GM18867 (cell line): ENCODE measurements at regions not wholly inside any gene's neighbourhood (a gene's known extent, or its start where the extent isn't known, plus 50 kb on each side); places are given as distances from the start of the nearest gene placed in this dataset.
"Not testable (repeated sequence)": the region's sequence is repeated elsewhere in the genome, so short reads cannot be mapped to it uniquely, and the experiment has no call there.

Experiments used
- ATAC-seq: cut with Tn5 transposase; IDR thresholded peaks from one replicate; pipeline ENCODE4 v1.9.1; 2021; ENCODE audit warnings: mild to moderate bottlenecking, moderate library complexity; ENCODE audit not compliant: unreplicated experiment

GRCh38 chr12:72148709-72149108 lies 123.5 kb upstream of the TRHDE start:
- ATAC-seq: no peak

- no peak for ATAC-seq
These were observed 109.3 kb upstream of the TRHDE start for GRCh38 chr12:72162875-72163274.

- ATAC-seq: no peak
These were observed 103.3 kb upstream of the TRHDE start for GRCh38 chr12:72168851-72169250.

- ATAC-seq: no peak
These were observed 98.2 kb upstream of the TRHDE start for GRCh38 chr12:72173974-72174373.

GRCh38 chr12:72178244-72178643 lies 93.9 kb upstream of the TRHDE start:
- ATAC-seq: no peak

- no peak for ATAC-seq
These were observed 93.3 kb upstream of the TRHDE start for GRCh38 chr12:72178871-72179270.

GRCh38 chr12:72179841-72180240 lies 92.3 kb upstream of the TRHDE start:
- ATAC-seq: no peak

- not testable (repeated sequence) for ATAC-seq
These were observed 87.1 kb upstream of the TRHDE start for GRCh38 chr12:72184971-72185533.

- no peak for ATAC-seq
These were observed 82.9 kb upstream of the TRHDE start for GRCh38 chr12:72189266-72189665.

- no peak for ATAC-seq
These were observed 80.4 kb upstream of the TRHDE start for GRCh38 chr12:72191761-72192160.

- ATAC-seq: no peak
These were observed 74.4 kb upstream of the TRHDE start for GRCh38 chr12:72197790-72198189.

GRCh38 chr12:72201457-72201856 lies 70.7 kb upstream of the TRHDE start:
- ATAC-seq: no peak

- no peak for ATAC-seq
These were observed 68.3 kb upstream of the TRHDE start for GRCh38 chr12:72203764-72204335.

GRCh38 chr12:72207079-72207478 lies 65.1 kb upstream of the TRHDE start:
- ATAC-seq: no peak

- no peak for ATAC-seq
These were observed 64.4 kb upstream of the TRHDE start for GRCh38 chr12:72207486-72208409.

- ATAC-seq: no peak
These were observed 63.1 kb upstream of the TRHDE start for GRCh38 chr12:72209086-72209485.

- no peak for ATAC-seq
These were observed 58.0 kb upstream of the TRHDE start for GRCh38 chr12:72214163-72214562.

- not testable (repeated sequence) for ATAC-seq
These were observed 56.9 kb upstream of the TRHDE start for GRCh38 chr12:72215287-72215686.

- ATAC-seq: no peak
These were observed 52.2 kb upstream of the TRHDE start for GRCh38 chr12:72219937-72220336.
